ENCODE measurements at regions not wholly inside any gene's neighbourhood (a gene's known extent, or its start where the extent isn't known, plus 50 kb on each side); places are given as distances from the start of the nearest gene placed in this dataset.
"Not testable (repeated sequence)": the region's sequence is repeated elsewhere in the genome, so short reads cannot be mapped to it uniquely, and the experiment has no call there.

DNA sequence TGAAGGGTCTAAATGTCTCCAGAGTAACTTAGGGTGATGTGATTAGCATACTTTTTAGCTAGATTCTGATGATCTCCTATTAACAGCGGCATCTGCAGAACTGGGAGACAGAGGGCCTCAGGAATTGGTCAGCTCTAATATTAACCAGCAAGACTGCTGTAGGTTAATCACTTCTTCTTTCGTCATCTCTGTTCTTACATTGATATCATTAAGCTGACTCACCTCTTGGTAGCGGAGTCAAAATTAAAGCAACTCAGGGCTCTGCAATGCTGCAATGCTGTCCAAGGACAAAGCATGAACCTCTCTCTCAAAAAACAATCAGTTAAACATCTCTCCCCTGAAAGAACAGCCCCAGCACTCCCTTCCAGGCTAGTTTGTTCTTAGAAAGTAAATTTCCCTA lies 57.5 kb upstream of the TRA2B start:
- DNase-seq = no peak

DNA sequence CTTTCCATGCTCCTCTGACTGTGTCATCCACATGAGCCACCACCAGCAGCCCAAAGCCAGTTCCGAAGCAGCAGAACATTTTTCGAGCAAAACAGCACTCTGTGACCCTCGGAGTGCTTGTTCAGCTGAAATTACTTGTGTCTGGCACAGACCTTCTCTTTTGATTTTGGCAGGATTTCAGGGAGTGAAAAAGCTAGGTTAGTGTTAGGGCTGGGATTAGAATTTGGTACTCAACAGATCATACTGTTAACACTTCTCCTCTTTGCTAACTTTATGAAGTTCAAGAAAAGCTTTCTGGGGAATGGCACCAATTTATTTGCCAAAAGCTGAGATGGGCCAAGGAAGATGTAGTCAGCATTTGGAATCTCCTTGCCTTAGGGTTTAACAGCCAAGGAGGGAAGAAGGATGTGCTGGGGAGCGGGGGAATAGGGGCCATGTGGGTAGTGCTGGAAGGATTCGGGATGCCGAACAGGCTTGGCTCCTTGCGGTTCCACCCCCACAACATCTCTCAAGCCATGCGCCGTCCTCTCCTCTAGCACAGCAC lies 55.1 kb upstream of the TRA2B start:
- peak; percentile 42 for DNase-seq

DNA sequence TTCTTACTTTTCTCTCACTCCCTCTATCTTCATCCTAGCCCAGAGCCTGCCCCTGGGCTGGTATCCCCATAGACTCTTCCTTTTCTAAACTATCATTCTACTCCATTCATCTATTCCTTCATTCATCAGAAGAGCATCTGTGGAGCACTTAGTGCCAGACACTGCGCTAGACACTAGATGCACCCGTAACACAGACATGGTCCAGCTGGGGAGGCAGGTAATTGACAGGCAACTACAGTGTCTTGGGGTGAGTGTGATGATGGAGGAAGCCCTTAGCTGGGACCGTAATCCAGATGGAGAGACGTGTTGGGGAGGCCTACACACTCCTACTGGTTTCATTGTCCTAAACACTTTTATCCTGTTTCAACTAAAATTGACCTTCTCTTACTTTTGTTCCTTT lies 53.2 kb upstream of the TRA2B start:
- not testable (repeated sequence) for DNase-seq

DNA sequence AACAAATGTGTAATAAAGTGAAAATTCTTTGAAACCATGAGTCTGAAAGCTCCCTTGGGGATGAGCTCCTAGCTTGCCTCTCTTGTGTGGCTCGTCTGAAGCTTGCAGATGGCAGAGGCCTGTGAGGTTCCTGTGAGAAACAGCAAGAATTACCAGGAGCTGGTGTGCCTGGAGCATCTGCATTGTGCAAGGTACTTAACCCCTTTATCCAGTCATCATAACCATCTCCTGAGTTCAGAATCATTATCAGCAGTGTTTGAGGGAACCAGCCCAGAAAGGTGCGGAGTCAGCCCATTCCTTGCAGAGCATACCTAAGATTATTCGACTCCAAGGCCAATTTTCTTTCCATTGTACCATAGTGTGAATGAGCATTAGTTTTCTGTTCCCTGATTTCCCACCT lies 51.7 kb upstream of the TRA2B start:
- no peak for DNase-seq

DNA sequence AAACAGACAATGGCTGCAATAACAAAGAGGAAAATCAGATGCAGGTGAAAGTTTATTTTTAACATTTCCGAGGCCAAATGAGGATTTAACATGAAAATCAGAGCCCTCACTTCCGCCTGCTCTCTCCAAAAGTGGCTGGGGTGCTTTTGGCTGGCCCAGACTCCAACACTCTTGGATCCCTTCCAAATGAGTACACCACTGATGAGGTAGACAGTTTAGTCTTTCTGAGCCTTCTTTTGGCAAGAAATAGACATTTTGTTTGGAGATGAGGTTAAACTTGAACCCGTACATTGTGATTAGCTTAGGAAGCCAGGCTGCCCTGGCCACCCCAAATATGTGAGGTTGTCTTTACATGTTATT lies 51.0 kb upstream of the TRA2B start:
- no peak for DNase-seq

DNA sequence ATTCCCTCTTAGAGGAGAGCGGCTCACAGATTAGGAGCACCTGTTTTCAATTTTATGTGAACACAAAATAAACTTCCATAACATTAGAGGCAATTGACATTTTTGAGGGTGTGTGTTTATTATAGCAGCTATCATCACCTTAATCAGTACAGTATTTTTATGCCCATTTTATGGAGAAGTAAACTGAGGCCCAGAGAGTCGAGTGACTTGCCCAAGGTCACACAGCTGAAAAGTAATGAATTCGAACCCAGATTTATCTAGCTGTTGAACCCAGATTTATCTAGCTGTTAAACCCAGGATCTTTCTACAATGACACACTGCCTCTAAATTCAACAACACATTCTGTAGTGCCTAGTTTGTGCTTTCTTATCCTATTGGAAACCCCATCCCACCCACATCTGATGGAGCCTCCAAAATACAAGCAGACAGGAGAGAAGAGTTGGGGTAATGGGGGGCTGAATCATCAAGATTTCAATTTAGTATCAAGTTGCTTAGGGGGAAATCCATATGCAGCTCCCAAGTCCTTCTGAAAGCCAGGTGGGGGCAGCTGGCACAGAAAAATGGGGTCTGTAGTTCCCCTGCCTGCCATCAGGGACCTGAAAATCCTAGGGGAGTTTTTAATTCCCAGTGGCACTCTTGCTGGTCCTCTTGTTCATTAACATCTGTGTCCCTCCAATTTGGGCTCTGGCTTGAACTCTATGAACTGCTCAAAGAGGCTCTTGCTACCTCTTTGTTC lies 50.4 kb upstream of the TRA2B start:
- DNase-seq = no peak
